HG03045 (cell line): ENCODE measurements at regions not wholly inside any gene's neighbourhood (a gene's known extent, or its start where the extent isn't known, plus 50 kb on each side); places are given as distances from the start of the nearest gene placed in this dataset.

Experiments used
- ATAC-seq: cut with Tn5 transposase; IDR thresholded peaks from one replicate; pipeline ENCODE4 v1.9.1; 2021; ENCODE audit warnings: mild to moderate bottlenecking, moderate library complexity; ENCODE audit not compliant: unreplicated experiment

DNA sequence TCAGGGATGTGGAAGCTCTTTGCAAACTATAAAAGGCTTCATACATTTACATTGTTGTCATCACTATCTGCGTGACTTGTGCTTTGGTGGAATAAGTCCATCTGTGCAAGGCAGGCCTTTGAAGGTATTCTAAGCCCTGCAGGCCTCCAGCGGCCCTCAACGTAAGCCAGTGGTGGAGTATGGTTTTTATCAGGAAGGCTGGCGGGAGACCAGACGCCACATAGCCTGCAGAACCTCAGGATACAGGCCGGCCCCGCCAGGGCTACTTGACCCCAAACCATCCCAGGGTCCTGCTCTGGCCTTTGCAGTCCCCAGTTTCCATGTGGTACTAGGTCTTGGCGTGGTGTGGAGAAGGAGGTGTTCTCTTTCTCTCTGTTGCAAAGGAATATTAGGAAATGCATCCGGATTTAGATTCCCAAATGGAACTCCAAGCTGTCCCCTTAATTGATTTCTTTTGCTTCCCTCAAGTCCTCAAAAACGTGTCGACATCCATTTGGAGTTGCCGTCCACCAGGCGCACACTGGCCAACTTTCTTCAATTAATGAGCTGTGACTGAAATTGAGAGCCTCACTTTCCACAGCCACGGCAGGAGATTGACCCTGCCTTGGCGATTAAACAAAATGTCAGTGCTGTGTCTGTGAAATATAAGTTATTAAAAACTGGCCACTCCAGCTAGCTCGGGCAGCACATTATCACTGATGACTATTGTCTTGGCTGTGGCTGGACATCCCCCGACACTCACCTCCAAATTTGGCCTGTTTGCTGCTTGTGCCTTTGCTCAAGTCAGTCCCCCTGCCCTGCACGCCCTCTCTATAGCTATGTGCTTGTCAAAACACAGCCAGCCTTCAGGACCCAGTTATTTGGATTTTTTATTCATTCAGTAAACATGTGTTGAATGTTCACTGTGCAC lies 239.8 kb upstream of the TLE3 start:
- no peak for ATAC-seq

DNA sequence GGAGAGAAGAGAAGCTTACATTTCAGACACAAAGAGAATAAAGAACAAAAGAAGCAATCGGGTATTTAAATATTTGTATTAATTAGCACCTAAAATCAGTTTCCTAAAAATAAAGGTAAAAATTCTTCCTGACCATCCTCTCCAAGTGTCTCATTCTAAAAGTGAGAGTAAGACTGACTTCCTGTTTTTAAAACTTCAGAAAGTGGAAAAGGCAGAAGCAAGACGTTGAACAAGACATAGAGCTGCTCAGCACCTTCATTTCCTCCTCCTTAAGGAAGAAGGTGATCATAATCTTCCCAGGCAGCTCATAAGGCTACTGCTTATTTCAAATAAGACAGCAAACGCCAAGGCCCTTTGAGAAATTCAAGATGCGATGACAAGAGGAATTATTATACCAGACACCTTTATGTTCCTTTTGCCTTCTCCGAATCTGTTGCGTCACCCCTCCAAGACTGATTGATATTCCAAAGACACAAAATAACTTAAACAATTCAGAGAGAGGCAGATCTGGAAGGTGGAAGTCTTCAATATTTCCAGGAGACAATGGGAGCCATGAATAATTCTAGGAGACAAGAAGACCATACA lies 238.8 kb upstream of the TLE3 start:
- ATAC-seq, result no peak

DNA sequence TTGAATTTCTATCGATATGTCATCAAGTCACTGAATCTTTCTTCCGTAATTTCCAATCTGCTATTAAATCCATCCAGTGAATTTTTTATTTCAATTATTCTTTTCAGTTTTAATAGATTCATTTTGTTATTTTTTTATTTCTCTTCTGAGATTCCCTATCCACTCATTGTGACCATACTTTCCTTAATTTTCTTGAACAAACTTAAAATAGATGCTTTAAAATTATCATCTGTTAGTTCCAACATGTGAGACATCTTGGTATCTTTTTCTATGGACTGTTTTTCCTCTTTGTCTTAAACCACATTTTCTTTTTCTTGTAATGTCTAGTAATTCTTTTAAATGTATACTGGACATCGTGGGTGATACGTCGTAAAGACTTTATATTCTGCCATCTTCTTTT lies 236.6 kb upstream of the TLE3 start:
- ATAC-seq, result no peak

- ATAC-seq, result no peak
Observed at GRCh38 chr15:70329179-70329578, 231.5 kb upstream of the TLE3 start.

GRCh38 chr15:70328679-70329115 lies 231.0 kb upstream of the TLE3 start:
- no peak for ATAC-seq

DNA sequence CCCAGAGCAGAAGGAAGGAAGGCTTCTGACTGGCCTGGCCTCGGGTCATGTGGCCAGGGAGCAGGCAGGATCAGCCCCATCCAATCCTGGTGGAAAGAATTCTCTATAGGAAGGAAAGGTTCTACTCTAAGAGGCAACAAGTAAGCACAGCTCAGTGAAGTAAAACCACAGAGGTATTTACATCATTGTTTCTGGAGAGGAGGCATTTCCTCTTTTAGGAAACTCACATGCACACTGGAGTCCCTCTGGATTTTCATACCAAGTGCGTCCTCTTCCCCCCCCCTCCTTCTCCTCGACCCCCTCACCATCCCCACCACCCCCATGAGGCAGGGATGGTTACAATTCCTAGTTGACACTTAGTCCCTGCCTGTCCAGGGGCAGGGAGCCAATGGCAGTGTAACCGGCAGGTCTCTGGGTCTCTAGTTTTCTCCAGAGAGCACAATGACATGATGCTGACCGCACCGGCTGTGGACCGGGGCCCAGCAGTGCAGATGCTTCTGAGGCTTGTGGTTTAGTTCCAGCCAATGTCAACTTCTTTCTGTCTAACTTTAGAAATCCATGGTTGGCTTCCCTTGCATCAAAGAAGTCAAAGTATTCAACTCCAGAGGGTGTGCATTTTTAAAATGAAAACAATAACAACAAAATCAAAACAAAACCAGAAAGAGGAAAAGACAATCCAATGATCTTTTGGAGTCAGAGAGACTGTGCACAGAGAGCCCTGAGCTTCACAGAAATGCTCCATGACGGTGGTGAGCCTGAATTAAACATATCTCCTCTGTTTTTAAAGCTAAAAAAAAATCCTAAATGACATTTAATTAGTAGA lies 230.3 kb upstream of the TLE3 start:
- no peak for ATAC-seq

DNA sequence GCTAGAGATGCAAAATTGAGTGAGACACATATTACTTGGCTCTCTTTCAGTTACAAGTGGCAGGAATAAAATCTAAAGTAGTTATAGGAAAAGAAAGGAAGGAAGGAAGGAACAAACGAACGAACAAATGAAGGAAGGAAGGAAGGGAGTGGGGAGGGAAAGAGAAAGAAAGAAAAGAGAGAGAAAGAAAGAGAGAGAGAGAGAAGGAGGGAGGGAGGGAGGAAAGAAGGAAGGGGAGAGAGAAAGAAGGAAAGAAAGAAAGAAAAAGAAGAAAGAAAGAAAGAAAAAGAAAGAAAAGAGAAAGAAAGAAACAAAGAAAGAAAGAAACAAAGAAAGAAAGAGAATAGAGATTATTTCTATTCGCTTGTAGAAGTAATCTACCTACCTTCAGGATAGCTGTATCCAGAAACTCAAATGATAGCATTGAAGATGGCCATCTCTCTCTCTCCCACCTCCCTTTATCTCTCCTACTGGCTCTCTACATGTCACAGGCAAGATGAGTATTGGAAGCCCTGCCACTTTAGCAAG lies 229.7 kb upstream of the TLE3 start:
- ATAC-seq, result no peak

- ATAC-seq, result no peak
Observed at GRCh38 chr15:70324001-70324974, 226.6 kb upstream of the TLE3 start.

DNA sequence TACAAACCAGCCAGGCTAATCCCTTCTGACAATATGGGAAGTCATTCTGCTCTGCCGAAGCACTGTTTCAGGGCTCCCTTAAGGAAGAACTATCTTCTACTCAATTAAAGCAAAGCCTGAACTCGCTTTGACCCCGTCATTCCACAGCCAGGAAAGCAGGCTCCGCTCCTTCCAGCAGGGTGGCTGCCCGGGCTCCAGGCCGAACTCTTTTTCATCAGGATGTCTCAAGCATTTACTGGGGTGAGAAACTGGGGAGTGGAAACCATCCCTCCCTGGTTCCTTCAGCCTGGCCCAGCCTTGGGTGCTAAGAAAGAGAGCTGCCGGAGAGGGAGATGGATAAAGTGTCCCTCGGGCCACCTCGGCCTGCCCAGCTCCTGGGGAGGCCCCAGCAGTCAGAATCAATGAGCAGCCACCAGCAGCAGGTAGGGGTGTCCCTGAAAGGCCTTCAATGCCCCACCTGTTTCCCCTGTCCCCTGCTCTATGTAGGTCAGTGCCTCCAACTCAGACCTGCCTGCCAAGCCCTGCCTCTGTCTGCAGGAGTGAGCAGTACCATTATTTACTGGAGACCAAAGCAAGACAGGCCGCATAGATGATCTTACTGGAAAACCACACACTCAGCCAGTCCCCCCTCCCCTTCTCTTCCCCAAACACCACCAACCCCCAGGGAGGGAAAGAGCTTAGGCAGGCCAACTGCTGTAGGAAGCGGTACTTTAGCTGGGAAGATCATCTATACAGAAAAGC lies 225.6 kb upstream of the TLE3 start:
- no peak for ATAC-seq

DNA sequence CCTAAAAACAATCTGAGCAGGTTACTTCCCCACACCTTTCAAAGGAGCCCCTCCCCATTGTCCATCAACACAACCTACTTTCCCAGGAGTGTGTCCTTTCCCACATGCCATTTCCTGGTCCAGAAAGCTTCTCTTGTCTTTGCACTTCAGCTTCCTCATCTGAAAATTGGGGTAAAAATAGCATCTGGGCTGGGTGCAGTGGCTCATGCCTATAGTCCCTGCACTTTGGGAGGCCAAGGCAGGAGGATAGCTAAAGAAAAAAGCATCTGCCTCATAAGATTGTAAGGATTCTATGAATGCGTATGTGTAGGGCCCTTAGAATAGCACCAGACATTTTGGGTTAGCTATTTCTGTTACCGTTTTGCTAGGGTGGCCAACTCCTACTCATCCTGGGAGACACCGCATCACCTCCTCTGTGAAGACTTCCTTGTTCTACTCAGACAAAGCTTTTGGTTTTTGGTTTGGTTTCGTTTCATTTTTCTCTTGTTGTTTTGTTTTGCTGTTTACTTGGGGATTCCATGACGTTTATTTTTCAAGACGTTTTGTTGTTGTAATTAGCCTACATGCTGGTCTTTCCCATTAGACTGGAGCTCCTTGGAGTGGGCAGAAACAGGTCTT lies 224.4 kb upstream of the TLE3 start:
- no peak for ATAC-seq

DNA sequence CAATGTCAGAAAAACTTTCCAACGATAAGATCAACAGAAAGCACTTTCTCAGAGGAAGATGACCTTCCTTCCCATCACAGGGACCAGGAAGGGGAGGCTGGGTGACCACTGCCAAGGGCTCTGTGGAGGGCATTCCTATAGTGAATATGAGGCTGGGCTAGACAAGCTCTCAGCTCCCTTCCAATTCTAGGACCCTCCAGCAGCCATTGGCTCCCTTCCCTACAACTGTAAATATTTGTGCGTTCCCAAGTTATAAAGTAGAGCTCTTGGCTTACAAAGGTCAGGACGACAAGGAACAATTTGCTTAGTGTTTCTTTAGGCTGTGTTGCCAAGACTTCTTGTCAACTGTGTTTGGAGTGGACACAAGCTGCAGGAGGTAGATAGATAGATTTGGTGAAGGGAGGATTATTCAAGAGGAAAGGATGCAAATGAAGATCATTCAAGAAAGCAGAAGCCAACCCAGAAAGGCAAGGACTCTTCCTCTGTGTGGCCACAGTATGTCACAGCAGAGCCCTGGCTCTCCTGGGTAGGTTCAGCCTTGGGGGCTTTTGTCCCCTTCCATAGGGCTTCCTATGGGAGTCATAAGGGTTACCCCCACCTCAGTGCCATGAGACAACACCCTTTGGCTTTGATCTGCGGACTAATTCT lies 223.6 kb upstream of the TLE3 start:
- no peak for ATAC-seq

- no peak for ATAC-seq
Observed at GRCh38 chr15:70320482-70320881, 222.8 kb upstream of the TLE3 start.

- no peak for ATAC-seq
Observed at GRCh38 chr15:70320077-70320476, 222.4 kb upstream of the TLE3 start.

- peak; percentile 70 for ATAC-seq
Observed at GRCh38 chr15:70319466-70319865, 221.7 kb upstream of the TLE3 start.

GRCh38 chr15:70318594-70319465 lies 221.1 kb upstream of the TLE3 start:
- ATAC-seq, result peak; percentile 37

DNA sequence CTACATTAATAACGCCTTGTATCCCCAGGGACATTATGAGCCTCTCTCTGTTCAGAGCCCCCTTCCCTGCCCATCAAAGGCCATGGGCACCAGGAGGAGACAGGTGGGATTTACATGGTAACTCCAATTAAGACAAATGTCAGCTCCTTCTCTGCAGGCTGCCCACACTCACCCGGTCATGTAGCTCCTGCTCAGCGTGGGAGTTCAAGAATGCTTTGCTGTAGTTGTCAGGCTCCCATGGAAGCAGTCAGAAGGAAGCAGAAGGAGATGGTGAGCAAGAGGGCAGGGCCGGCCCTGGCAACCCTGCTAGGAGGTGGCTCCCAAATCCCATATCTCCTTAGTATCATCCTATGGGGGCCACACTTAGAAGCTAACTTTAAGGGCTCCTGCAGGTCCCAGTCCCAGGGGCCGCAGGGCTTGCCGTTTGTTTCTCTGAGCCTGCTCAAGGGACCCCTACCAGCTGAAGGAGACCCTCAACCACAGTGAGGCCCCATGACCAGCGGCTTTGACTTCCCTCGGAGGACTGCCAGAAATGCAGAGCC lies 218.4 kb upstream of the TLE3 start:
- no peak for ATAC-seq

GRCh38 chr15:70315431-70315830 lies 217.7 kb upstream of the TLE3 start:
- no peak for ATAC-seq
